OCI-LY7 (cell line): ENCODE measurements at regions not wholly inside any gene's neighbourhood (a gene's known extent, or its start where the extent isn't known, plus 50 kb on each side); places are given as distances from the start of the nearest gene placed in this dataset.

ENCODE experiments used
- BruUV-seq: library from RNA; stranded (reverse); fragments of 400-500 nt; replicated peaks from 2 replicates; lab custom pipeline; 2021; lab: Mats Ljungman, UMichigan
- CTCF ChIA-PET: fragments of 300-600 bp; sonication (Branson Sonifier 250); formaldehyde crosslinking; loops from one replicate; lab custom pipeline; 2022; ENCODE audit warnings: antibody characterized with exemption; ENCODE audit not compliant: unreplicated experiment; lab: Charles Lee
- POLR2A ChIA-PET: fragments of 300-600 bp; sonication (Branson Sonifier 250); formaldehyde crosslinking; loops from one replicate; lab custom pipeline; 2022; ENCODE audit warnings: antibody characterized with exemption; lab: Charles Lee
- DNase-seq: peaks from one replicate; pipeline ENCODE4 v3.0.0-alpha.2; 2015; ENCODE audit warnings: low spot score
- H2AFZ ChIP-seq: fragments of 200-600 bp; sonication (generic), shearing (Covaris generic); 2 replicates; pipeline ENCODE4 v1.6.1; 2014; ENCODE audit warnings: mild to moderate bottlenecking, antibody characterized with exemption, low read length, moderate library complexity
- H3K27ac ChIP-seq: fragments of 200-600 bp; sonication (generic); 2 replicates; pipeline ENCODE4 v1.5.1; 2014; ENCODE audit warnings: mixed run types, low read depth, mild to moderate bottlenecking, moderate library complexity, low read length, inconsistent platforms; ENCODE audit not compliant: poor library complexity, severe bottlenecking
- H3K36me3 ChIP-seq: fragments of 200-600 bp; sonication (generic); 2 replicates; pipeline ENCODE4 v1.6.1; 2014; ENCODE audit warnings: mild to moderate bottlenecking, antibody characterized with exemption, low read length, moderate library complexity, mixed read lengths; ENCODE audit not compliant: insufficient read depth
- H3K4me1 ChIP-seq: fragments of 200-600 bp; sonication (generic); 2 replicates; pipeline ENCODE4 v1.5.1; 2014; ENCODE audit warnings: mild to moderate bottlenecking, low read length; ENCODE audit not compliant: insufficient read depth, poor library complexity, severe bottlenecking
- H3K4me2 ChIP-seq: fragments of 200-600 bp; sonication (generic); 2 replicates; pipeline ENCODE4 v1.6.1; 2014; ENCODE audit warnings: mild to moderate bottlenecking, low read length
- H3K4me3 ChIP-seq: fragments of 200-600 bp; sonication (generic); 2 replicates; pipeline ENCODE4 v1.5.1; 2014; ENCODE audit warnings: mild to moderate bottlenecking, low read depth, low read length; ENCODE audit not compliant: poor library complexity, severe bottlenecking
- H3K79me2 ChIP-seq: fragments of 200-600 bp; sonication (generic); 2 replicates; pipeline ENCODE4 v1.6.1; 2016; ENCODE audit warnings: low read depth, mild to moderate bottlenecking, low read length, moderate library complexity, mixed read lengths; ENCODE audit not compliant: insufficient read depth
- H3K9me2 ChIP-seq: fragments of 200-600 bp; sonication (generic); 2 replicates; pipeline ENCODE4 v1.6.1; 2016; ENCODE audit warnings: mild to moderate bottlenecking, low read length, mixed read lengths; ENCODE audit not compliant: insufficient read depth
- H3K9me3 ChIP-seq: fragments of 200-600 bp; sonication (generic); 2 replicates; pipeline ENCODE4 v1.6.1; 2014; ENCODE audit warnings: mild to moderate bottlenecking, mixed run types, low read length, mixed read lengths
- H4K20me1 ChIP-seq: fragments of 200-600 bp; sonication (generic); 2 replicates; pipeline ENCODE4 v1.6.1; 2014; ENCODE audit warnings: mild to moderate bottlenecking, antibody characterized with exemption, low read length, moderate library complexity, mixed read lengths; ENCODE audit not compliant: insufficient read depth
- EZH2phosphoT487 ChIP-seq: fragments of 200-600 bp; sonication (generic); IDR thresholded peaks from 2 replicates; pipeline ENCODE4 v1.6.1; 2018; ENCODE audit warnings: low read depth, borderline replicate concordance, mild to moderate bottlenecking, mixed run types, antibody characterized with exemption, low read length, moderate library complexity, mixed read lengths
- intact Hi-C: fragments of 100-400 bp; cut with micrococcal nuclease; formaldehyde crosslinking; loops from one replicate; pipeline ENCODE4 v1.10.0; 2022; ENCODE audit not compliant: unreplicated experiment
- TF ChIP-seq, protein P1 (sequence below): fragments of 200-600 bp; sonication (generic); conservative IDR thresholded peaks from 2 replicates; pipeline ENCODE4 v1.5.1; 2014; ENCODE audit warnings: mild to moderate bottlenecking, antibody characterized with exemption, low read length, moderate library complexity, mixed read lengths

DNA sequence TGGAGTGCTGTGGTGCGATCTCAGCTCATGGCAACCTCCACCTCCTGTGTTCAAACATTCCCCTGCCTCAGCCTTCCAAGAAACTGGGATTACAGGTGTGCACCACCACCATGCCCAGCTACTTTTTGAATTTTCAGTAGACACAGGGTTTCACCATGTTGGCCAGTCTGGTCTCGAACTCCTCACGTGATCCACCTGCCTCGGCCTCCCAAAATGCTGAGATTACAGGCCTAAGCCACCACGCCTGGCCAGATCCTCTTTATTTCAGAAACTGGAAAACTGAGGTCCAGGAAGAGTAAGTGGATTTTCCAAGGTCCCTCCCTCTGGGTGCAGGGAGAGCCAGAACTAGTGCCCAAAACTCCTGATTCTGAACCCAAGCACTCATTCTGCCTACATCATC lies 413.1 kb upstream of the AUTS2 start:
- no peak for DNase-seq
- POLR2A ChIA-PET, result no interaction called here
- CTCF ChIA-PET, result no interaction called here
- no TSS peak for BruUV-seq
- Histone ChIP-seq H3K4me3 (no peak overlapping the region), H3K27ac (no peak overlapping the region), H3K79me2 (no peaks in the 10 kb centered on the region), H3K4me1 (peaks cover 17% of the 10 kb centered on the region), H3K9me3 (no peaks in the 10 kb centered on the region), H3K4me2 (no peak overlapping the region), H3K9me2 (no peaks in the 10 kb centered on the region), H2AFZ (no peak overlapping the region), H4K20me1 (no peaks in the 10 kb centered on the region), H3K36me3 (no peaks in the 10 kb centered on the region)
- intact Hi-C loops, result no loop called here
- TF ChIP-seq EZH2phosphoT487, result no peak
- TF ChIP-seq, protein P1, sequence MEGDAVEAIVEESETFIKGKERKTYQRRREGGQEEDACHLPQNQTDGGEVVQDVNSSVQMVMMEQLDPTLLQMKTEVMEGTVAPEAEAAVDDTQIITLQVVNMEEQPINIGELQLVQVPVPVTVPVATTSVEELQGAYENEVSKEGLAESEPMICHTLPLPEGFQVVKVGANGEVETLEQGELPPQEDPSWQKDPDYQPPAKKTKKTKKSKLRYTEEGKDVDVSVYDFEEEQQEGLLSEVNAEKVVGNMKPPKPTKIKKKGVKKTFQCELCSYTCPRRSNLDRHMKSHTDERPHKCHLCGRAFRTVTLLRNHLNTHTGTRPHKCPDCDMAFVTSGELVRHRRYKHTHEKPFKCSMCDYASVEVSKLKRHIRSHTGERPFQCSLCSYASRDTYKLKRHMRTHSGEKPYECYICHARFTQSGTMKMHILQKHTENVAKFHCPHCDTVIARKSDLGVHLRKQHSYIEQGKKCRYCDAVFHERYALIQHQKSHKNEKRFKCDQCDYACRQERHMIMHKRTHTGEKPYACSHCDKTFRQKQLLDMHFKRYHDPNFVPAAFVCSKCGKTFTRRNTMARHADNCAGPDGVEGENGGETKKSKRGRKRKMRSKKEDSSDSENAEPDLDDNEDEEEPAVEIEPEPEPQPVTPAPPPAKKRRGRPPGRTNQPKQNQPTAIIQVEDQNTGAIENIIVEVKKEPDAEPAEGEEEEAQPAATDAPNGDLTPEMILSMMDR, result no peak

DNA sequence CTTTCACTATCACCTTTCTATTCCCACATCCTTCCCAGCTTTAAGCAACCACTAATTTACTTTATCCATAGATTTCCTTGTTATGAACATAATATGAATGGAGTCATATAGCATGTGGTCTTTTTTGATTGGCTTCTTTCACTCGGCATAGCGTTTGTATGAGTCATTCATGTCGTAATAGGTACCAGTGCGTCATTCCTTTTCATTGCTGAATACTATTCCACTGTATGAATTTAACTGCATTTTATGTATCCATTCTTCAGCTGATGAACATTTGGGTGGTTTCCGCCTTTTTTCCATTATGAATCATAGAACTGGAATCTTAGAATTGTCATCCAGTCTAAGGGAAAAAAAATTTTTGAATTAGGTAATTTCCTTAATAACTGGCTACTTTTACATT lies 411.3 kb upstream of the AUTS2 start:
- H3K4me1 ChIP-seq, result peaks cover 25% of the 10 kb centered on the region
- no peak overlapping the region for H3K4me3 ChIP-seq
- no peaks in the 10 kb centered on the region for H3K9me2 ChIP-seq
- CTCF ChIA-PET, result no interaction called here
- H3K36me3 ChIP-seq, result no peaks in the 10 kb centered on the region
- H3K9me3 ChIP-seq, result no peaks in the 10 kb centered on the region
- BruUV-seq, result no TSS peak
- POLR2A ChIA-PET, result interaction anchor here (0.6 kb wide), 1 partner anchor 252 kb away, joined by 5 read pairs; no protein-coding TSS in a partner anchor
- H2AFZ ChIP-seq, result no peak overlapping the region
- intact Hi-C loops, result no loop called here
- no peaks in the 10 kb centered on the region for H3K79me2 ChIP-seq
- no peak overlapping the region for H3K4me2 ChIP-seq
- H4K20me1 ChIP-seq, result no peaks in the 10 kb centered on the region
- no peak for TF ChIP-seq EZH2phosphoT487
- TF ChIP-seq, protein P1, result no peak
- no peak for DNase-seq
- no peak overlapping the region for H3K27ac ChIP-seq

DNA sequence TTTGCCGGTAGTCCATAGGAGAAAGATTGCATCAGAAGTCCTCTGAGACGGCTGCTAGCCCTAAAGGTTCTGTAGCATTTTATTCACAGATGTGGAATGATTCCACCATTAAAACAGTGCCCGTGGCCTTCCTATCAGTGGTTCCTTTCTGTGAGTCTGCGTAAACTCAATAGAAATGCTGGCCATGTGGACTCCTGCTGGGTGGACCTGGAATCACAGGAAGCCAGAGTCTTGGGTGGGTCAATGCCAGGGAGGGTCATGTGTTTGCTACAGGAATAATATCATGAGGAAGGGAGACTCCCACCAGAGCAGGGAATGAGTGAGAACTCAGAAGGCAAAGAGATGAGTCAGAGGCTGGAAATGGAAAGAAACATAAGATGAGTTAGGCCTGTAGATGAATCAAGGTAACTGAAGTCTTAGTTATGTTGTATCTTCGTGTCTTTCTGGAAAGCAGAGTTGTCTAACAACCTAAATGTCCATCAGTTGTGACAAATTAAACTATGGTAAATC lies 410.4 kb upstream of the AUTS2 start:
- CTCF ChIA-PET, result no interaction called here
- H3K4me2 ChIP-seq, result no peak overlapping the region
- H2AFZ ChIP-seq, result no peak overlapping the region
- POLR2A ChIA-PET, result interaction anchor here (1.0 kb wide), 1 partner anchor 21 kb away, joined by 3 read pairs; no protein-coding TSS in a partner anchor
- no peaks in the 10 kb centered on the region for H3K9me2 ChIP-seq
- no peaks in the 10 kb centered on the region for H4K20me1 ChIP-seq
- peaks cover 19% of the 10 kb centered on the region for H3K4me1 ChIP-seq
- H3K36me3 ChIP-seq, result no peaks in the 10 kb centered on the region
- no peak overlapping the region for H3K4me3 ChIP-seq
- TF ChIP-seq EZH2phosphoT487, result no peak
- TF ChIP-seq, protein P1, result no peak
- no peaks in the 10 kb centered on the region for H3K9me3 ChIP-seq
- no peak overlapping the region for H3K27ac ChIP-seq
- no peaks in the 10 kb centered on the region for H3K79me2 ChIP-seq
- intact Hi-C loops, result no loop called here
- no TSS peak for BruUV-seq
- no peak for DNase-seq
